ENCODE measurements at regions not wholly inside any gene's neighbourhood (a gene's known extent, or its start where the extent isn't known, plus 50 kb on each side); places are given as distances from the start of the nearest gene placed in this dataset.

GRCh38 chr5:89908876-89909275, 500.7 kb downstream of the CETN3 start:
- no peak for DNase-seq

GRCh38 chr5:89904442-89904841, 505.1 kb downstream of the CETN3 start:
- DNase-seq = no peak

- no peak for DNase-seq
Measured at GRCh38 chr5:89901983-89902382, 507.6 kb downstream of the CETN3 start.

GRCh38 chr5:89901346-89901745, 508.2 kb downstream of the CETN3 start:
- no peak for DNase-seq

GRCh38 chr5:89900346-89900745, 509.2 kb downstream of the CETN3 start:
- DNase-seq = no peak

- no peak for DNase-seq
Measured at GRCh38 chr5:89899559-89899958, 510.0 kb downstream of the CETN3 start.

- no peak for DNase-seq
Measured at GRCh38 chr5:89893546-89893945, 516.0 kb downstream of the CETN3 start.

GRCh38 chr5:89885670-89886069, 523.9 kb downstream of the CETN3 start:
- no peak for DNase-seq

- no peak for DNase-seq
Measured at GRCh38 chr5:89883967-89884366, 525.6 kb downstream of the CETN3 start.

- no peak for DNase-seq
Measured at GRCh38 chr5:89878140-89879132, 531.1 kb downstream of the CETN3 start.

- DNase-seq = no peak
Measured at GRCh38 chr5:89871906-89872305, 537.6 kb downstream of the CETN3 start.

- DNase-seq = no peak
Measured at GRCh38 chr5:89869346-89869745, 540.2 kb downstream of the CETN3 start.

GRCh38 chr5:89866410-89866809, 543.1 kb downstream of the CETN3 start:
- no peak for DNase-seq

- DNase-seq = no peak
Measured at GRCh38 chr5:89864941-89865340, 544.6 kb downstream of the CETN3 start.

- no peak for DNase-seq
Measured at GRCh38 chr5:89857790-89858189, 551.8 kb downstream of the CETN3 start.

- DNase-seq = no peak
Measured at GRCh38 chr5:89855417-89855816, 554.1 kb downstream of the CETN3 start.

- no peak for DNase-seq
Measured at GRCh38 chr5:89851911-89852310, 557.6 kb downstream of the CETN3 start.

- no peak for DNase-seq
Measured at GRCh38 chr5:89850513-89850865, 559.1 kb downstream of the CETN3 start.

GRCh38 chr5:89849830-89850512, 559.6 kb downstream of the CETN3 start:
- no peak for DNase-seq

GRCh38 chr5:89847743-89848142, 561.8 kb downstream of the CETN3 start:
- no peak for DNase-seq

- no peak for DNase-seq
Measured at GRCh38 chr5:89844548-89844947, 565.0 kb downstream of the CETN3 start.

- no peak for DNase-seq
Measured at GRCh38 chr5:89842531-89842930, 567.0 kb downstream of the CETN3 start.

GRCh38 chr5:89840906-89841305, 568.6 kb downstream of the CETN3 start:
- no peak for DNase-seq

- no peak for DNase-seq
Measured at GRCh38 chr5:89830691-89831090, 578.9 kb downstream of the CETN3 start.

Measured in SHP77 treated with DMSO at 0.1 percent for 48 hours (cell line).